Progenitor cell of endocrine pancreas (in vitro differentiated cells): ENCODE measurements at regions not wholly inside any gene's neighbourhood (a gene's known extent, or its start where the extent isn't known, plus 50 kb on each side); places are given as distances from the start of the nearest gene placed in this dataset.

ENCODE experiments used
- DNase-seq: peaks from one replicate; pipeline ENCODE4 v3.0.0; 2021; ENCODE audit warnings: low spot score; ENCODE audit not compliant: unreplicated experiment
- H3K27ac Mint-ChIP-seq: 2 replicates; pipeline ENCODE4 v1.8.0; 2021; ENCODE audit warnings: mild to moderate bottlenecking, moderate library complexity, mixed read lengths
- H3K27me3 Mint-ChIP-seq: 2 replicates; pipeline ENCODE4 v1.8.0; 2021; ENCODE audit warnings: mixed read lengths
- H3K36me3 Mint-ChIP-seq: 2 replicates; pipeline ENCODE4 v1.8.0; 2022; ENCODE audit warnings: mixed read lengths; ENCODE audit not compliant: insufficient read depth
- H3K4me1 Mint-ChIP-seq: 2 replicates; pipeline ENCODE4 v1.8.0; 2021; ENCODE audit warnings: low read depth, mixed read lengths
- H3K4me3 Mint-ChIP-seq: 2 replicates; pipeline ENCODE4 v1.8.0; 2021; ENCODE audit warnings: low read depth, mild to moderate bottlenecking, moderate library complexity, mixed read lengths
- H3K9me3 Mint-ChIP-seq: 2 replicates; pipeline ENCODE4 v1.8.0; 2021; ENCODE audit warnings: low read depth, mixed read lengths
- CTCF ChIP-seq: fragments of 200-600 bp; sonication (generic); IDR thresholded peaks from one replicate; pipeline ENCODE4 v1.5.0; 2021; ENCODE audit warnings: antibody characterized with exemption, mild to moderate bottlenecking; ENCODE audit not compliant: unreplicated experiment

GRCh38 chr7:16212032-16212431 lies 209.3 kb downstream of the CRPPA start:
- no peak overlapping the region for H3K27ac Mint-ChIP-seq
- H3K27me3 Mint-ChIP-seq, result no peaks in the 10 kb centered on the region
- no peaks in the 10 kb centered on the region for H3K36me3 Mint-ChIP-seq
- H3K9me3 Mint-ChIP-seq, result peaks cover 3% of the 10 kb centered on the region
- no peaks in the 10 kb centered on the region for H3K4me1 Mint-ChIP-seq
- no peak for TF ChIP-seq CTCF
- H3K4me3 Mint-ChIP-seq, result no peak overlapping the region
- DNase-seq, result no peak

- H3K27me3 Mint-ChIP-seq, result no peaks in the 10 kb centered on the region
- TF ChIP-seq CTCF, result no peak
- H3K4me3 Mint-ChIP-seq, result no peak overlapping the region
- H3K27ac Mint-ChIP-seq, result no peak overlapping the region
- no peaks in the 10 kb centered on the region for H3K4me1 Mint-ChIP-seq
- peaks cover 3% of the 10 kb centered on the region for H3K9me3 Mint-ChIP-seq
- H3K36me3 Mint-ChIP-seq, result no peaks in the 10 kb centered on the region
- no peak for DNase-seq
Observed at GRCh38 chr7:16211402-16211925, 209.9 kb downstream of the CRPPA start.

GRCh38 chr7:16210171-16210570 lies 211.2 kb downstream of the CRPPA start:
- H3K4me1 Mint-ChIP-seq, result no peaks in the 10 kb centered on the region
- TF ChIP-seq CTCF, result no peak
- no peaks in the 10 kb centered on the region for H3K9me3 Mint-ChIP-seq
- no peak for DNase-seq
- H3K27me3 Mint-ChIP-seq, result no peaks in the 10 kb centered on the region
- H3K36me3 Mint-ChIP-seq, result no peaks in the 10 kb centered on the region
- H3K27ac Mint-ChIP-seq, result no peak overlapping the region
- no peak overlapping the region for H3K4me3 Mint-ChIP-seq

- Mint-ChIP-seq H3K4me3 (no peak overlapping the region), H3K4me1 (no peaks in the 10 kb centered on the region), H3K36me3 (no peaks in the 10 kb centered on the region), H3K9me3 (no peaks in the 10 kb centered on the region), H3K27ac (no peak overlapping the region), H3K27me3 (no peaks in the 10 kb centered on the region)
- DNase-seq, result no peak
- no peak for TF ChIP-seq CTCF
Observed at GRCh38 chr7:16207321-16207720, 214.0 kb downstream of the CRPPA start.

GRCh38 chr7:16205466-16205865 lies 215.9 kb downstream of the CRPPA start:
- Mint-ChIP-seq H3K36me3 (no peaks in the 10 kb centered on the region), H3K4me1 (no peaks in the 10 kb centered on the region), H3K4me3 (no peak overlapping the region), H3K27me3 (no peaks in the 10 kb centered on the region), H3K27ac (no peak overlapping the region), H3K9me3 (no peaks in the 10 kb centered on the region)
- no peak for DNase-seq
- no peak for TF ChIP-seq CTCF
